ENCODE measurements at regions not wholly inside any gene's neighbourhood (a gene's known extent, or its start where the extent isn't known, plus 50 kb on each side); places are given as distances from the start of the nearest gene placed in this dataset.

GRCh38 chr6:80535914-80536565 is 429.6 kb downstream of the BCKDHB start:
- Histone ChIP-seq H3K4me3 (ENCODE audit: low read length in 2 of 2) (no peak overlapping the region), H4K8ac (ENCODE audit: low read depth, low read length) (no peak overlapping the region), H3K79me1 (ENCODE audit: low read depth, low read length) (no peaks in the 10 kb centered on the region), H2BK15ac (ENCODE audit: low read length) (no peak overlapping the region), H3K4ac (ENCODE audit: low read length) (no peak overlapping the region), H2BK120ac (ENCODE audit: low read depth, low read length) (no peak overlapping the region), H3K14ac (ENCODE audit: low read length) (no peak overlapping the region), H3K4me2 (ENCODE audit: insufficient read depth, low read length, poor library complexity, severe bottlenecking) (no peak overlapping the region), H3K23ac (ENCODE audit: low read depth, low read length, poor library complexity) (no peak overlapping the region), H3K27me3 (ENCODE audit: control insufficient read depth in 3 of 3, insufficient read depth in 3 of 3, low read depth in 1 of 3, low read length in 3 of 3) (no peaks in the 10 kb centered on the region), H3K4me1 (ENCODE audit: control insufficient read depth in 2 of 2, insufficient read depth in 1 of 2, low read depth in 1 of 2, low read length in 2 of 2) (no peaks in the 10 kb centered on the region), H3K36me3 (replicated peaks in 1 of 2; ENCODE audit: control insufficient read depth in 2 of 2, insufficient read depth in 2 of 2, low read length in 2 of 2) (no peaks in the 10 kb centered on the region), H3K27ac (replicated peaks; ENCODE audit: low read length) (no peak overlapping the region), H3K9ac (ENCODE audit: low read depth, low read length, poor library complexity) (no peak overlapping the region), H3K18ac (ENCODE audit: low read length) (no peak overlapping the region), H2AK5ac (ENCODE audit: low read depth, low read length) (no peak overlapping the region), H4K91ac (ENCODE audit: low read depth, low read length, poor library complexity) (no peak overlapping the region), H2BK12ac (ENCODE audit: low read length) (no peak overlapping the region), H2BK5ac (ENCODE audit: low read length) (no peak overlapping the region), H2AFZ (ENCODE audit: low read length) (no peak overlapping the region), H3K9me3 (replicated peaks in 1 of 2; ENCODE audit: control insufficient read depth in 2 of 2, insufficient read depth in 1 of 2, low read depth in 1 of 2, low read length in 2 of 2) (peaks cover 0 to 22% of the 10 kb centered on the region in 2 donors)
- no peak for DNase-seq (ENCODE audit: low spot score)
- WGBS, 2 donors (ENCODE audit: extremely low coverage in 2 of 2, insufficient read length in 2 of 2, insufficient replicate concordance in 1 of 2), result no CpG with 5 or more reads among the region's 1 CpG

GRCh38 chr6:80531681-80532619 is 425.5 kb downstream of the BCKDHB start:
- Histone ChIP-seq H3K14ac (ENCODE audit: low read length) (no peak overlapping the region), H3K4me3 (ENCODE audit: low read length in 2 of 2) (no peak overlapping the region), H4K8ac (ENCODE audit: low read depth, low read length) (no peak overlapping the region), H2BK12ac (ENCODE audit: low read length) (no peak overlapping the region), H2BK15ac (ENCODE audit: low read length) (no peak overlapping the region), H3K27ac (replicated peaks; ENCODE audit: low read length) (no peak overlapping the region), H2BK120ac (ENCODE audit: low read depth, low read length) (no peak overlapping the region), H3K9me3 (replicated peaks in 1 of 2; ENCODE audit: control insufficient read depth in 2 of 2, insufficient read depth in 1 of 2, low read depth in 1 of 2, low read length in 2 of 2) (peaks cover 0 to 21% of the 10 kb centered on the region in 2 donors), H3K9ac (ENCODE audit: low read depth, low read length, poor library complexity) (no peak overlapping the region), H3K23ac (ENCODE audit: low read depth, low read length, poor library complexity) (no peak overlapping the region), H3K79me1 (ENCODE audit: low read depth, low read length) (no peaks in the 10 kb centered on the region), H3K27me3 (ENCODE audit: control insufficient read depth in 3 of 3, insufficient read depth in 3 of 3, low read depth in 1 of 3, low read length in 3 of 3) (no peaks in the 10 kb centered on the region), H3K4me2 (ENCODE audit: insufficient read depth, low read length, poor library complexity, severe bottlenecking) (no peak overlapping the region), H4K91ac (ENCODE audit: low read depth, low read length, poor library complexity) (no peak overlapping the region), H3K36me3 (replicated peaks in 1 of 2; ENCODE audit: control insufficient read depth in 2 of 2, insufficient read depth in 2 of 2, low read length in 2 of 2) (no peaks in the 10 kb centered on the region), H3K18ac (ENCODE audit: low read length) (no peak overlapping the region), H2AK5ac (ENCODE audit: low read depth, low read length) (no peak overlapping the region), H2AFZ (ENCODE audit: low read length) (no peak overlapping the region), H2BK5ac (ENCODE audit: low read length) (no peak overlapping the region), H3K4ac (ENCODE audit: low read length) (no peak overlapping the region), H3K4me1 (ENCODE audit: control insufficient read depth in 2 of 2, insufficient read depth in 1 of 2, low read depth in 1 of 2, low read length in 2 of 2) (no peaks in the 10 kb centered on the region)
- DNase-seq (ENCODE audit: low spot score), result no peak
- WGBS, 2 donors (ENCODE audit: extremely low coverage in 2 of 2, insufficient read length in 2 of 2, insufficient replicate concordance in 1 of 2), result no CpG with 5 or more reads among the region's 4 CpGs

GRCh38 chr6:80530103-80530502 is 423.6 kb downstream of the BCKDHB start:
- Histone ChIP-seq H2AFZ (ENCODE audit: low read length) (no peak overlapping the region), H2BK15ac (ENCODE audit: low read length) (no peak overlapping the region), H3K27me3 (ENCODE audit: control insufficient read depth in 3 of 3, insufficient read depth in 3 of 3, low read depth in 1 of 3, low read length in 3 of 3) (no peaks in the 10 kb centered on the region), H2BK12ac (ENCODE audit: low read length) (no peak overlapping the region), H3K14ac (ENCODE audit: low read length) (no peak overlapping the region), H3K9ac (ENCODE audit: low read depth, low read length, poor library complexity) (no peak overlapping the region), H3K79me1 (ENCODE audit: low read depth, low read length) (no peaks in the 10 kb centered on the region), H4K8ac (ENCODE audit: low read depth, low read length) (no peak overlapping the region), H2BK5ac (ENCODE audit: low read length) (no peak overlapping the region), H3K18ac (ENCODE audit: low read length) (no peak overlapping the region), H4K91ac (ENCODE audit: low read depth, low read length, poor library complexity) (no peak overlapping the region), H3K4me3 (ENCODE audit: low read length in 2 of 2) (no peak overlapping the region), H3K4ac (ENCODE audit: low read length) (no peak overlapping the region), H3K4me2 (ENCODE audit: insufficient read depth, low read length, poor library complexity, severe bottlenecking) (no peak overlapping the region), H2AK5ac (ENCODE audit: low read depth, low read length) (no peak overlapping the region), H3K23ac (ENCODE audit: low read depth, low read length, poor library complexity) (no peak overlapping the region), H3K36me3 (replicated peaks in 1 of 2; ENCODE audit: control insufficient read depth in 2 of 2, insufficient read depth in 2 of 2, low read length in 2 of 2) (no peaks in the 10 kb centered on the region), H3K9me3 (replicated peaks in 1 of 2; ENCODE audit: control insufficient read depth in 2 of 2, insufficient read depth in 1 of 2, low read depth in 1 of 2, low read length in 2 of 2) (peaks cover 0 to 8% of the 10 kb centered on the region in 2 donors), H3K27ac (replicated peaks; ENCODE audit: low read length) (no peak overlapping the region), H2BK120ac (ENCODE audit: low read depth, low read length) (no peak overlapping the region), H3K4me1 (ENCODE audit: control insufficient read depth in 2 of 2, insufficient read depth in 1 of 2, low read depth in 1 of 2, low read length in 2 of 2) (no peaks in the 10 kb centered on the region)
- WGBS, 2 donors (ENCODE audit: extremely low coverage in 2 of 2, insufficient read length in 2 of 2, insufficient replicate concordance in 1 of 2), result no CpG with 5 or more reads among the region's 3 CpGs
- DNase-seq (ENCODE audit: low spot score), result no peak

- H4K8ac ChIP-seq (ENCODE audit: low read depth, low read length), result no peak overlapping the region
- H2BK120ac ChIP-seq (ENCODE audit: low read depth, low read length), result no peak overlapping the region
- no peaks in the 10 kb centered on the region for H3K9me3 ChIP-seq (replicated peaks in 1 of 2; ENCODE audit: control insufficient read depth in 2 of 2, insufficient read depth in 1 of 2, low read depth in 1 of 2, low read length in 2 of 2)
- H2BK15ac ChIP-seq (ENCODE audit: low read length), result no peak overlapping the region
- no peak overlapping the region for H3K27ac ChIP-seq (replicated peaks; ENCODE audit: low read length)
- H3K79me1 ChIP-seq (ENCODE audit: low read depth, low read length), result no peaks in the 10 kb centered on the region
- H3K9ac ChIP-seq (ENCODE audit: low read depth, low read length, poor library complexity), result no peak overlapping the region
- H3K23ac ChIP-seq (ENCODE audit: low read depth, low read length, poor library complexity), result no peak overlapping the region
- no peak overlapping the region for H3K18ac ChIP-seq (ENCODE audit: low read length)
- H3K4me2 ChIP-seq (ENCODE audit: insufficient read depth, low read length, poor library complexity, severe bottlenecking), result no peak overlapping the region
- DNase-seq (ENCODE audit: low spot score), result no peak
- H3K36me3 ChIP-seq (replicated peaks in 1 of 2; ENCODE audit: control insufficient read depth in 2 of 2, insufficient read depth in 2 of 2, low read length in 2 of 2), result no peaks in the 10 kb centered on the region
- no peak overlapping the region for H3K14ac ChIP-seq (ENCODE audit: low read length)
- no peaks in the 10 kb centered on the region for H3K27me3 ChIP-seq (ENCODE audit: control insufficient read depth in 3 of 3, insufficient read depth in 3 of 3, low read depth in 1 of 3, low read length in 3 of 3)
- no peak overlapping the region for H4K91ac ChIP-seq (ENCODE audit: low read depth, low read length, poor library complexity)
- H3K4ac ChIP-seq (ENCODE audit: low read length), result no peak overlapping the region
- H2BK5ac ChIP-seq (ENCODE audit: low read length), result no peak overlapping the region
- H3K4me1 ChIP-seq (ENCODE audit: control insufficient read depth in 2 of 2, insufficient read depth in 1 of 2, low read depth in 1 of 2, low read length in 2 of 2), result peaks cover 0 to 5% of the 10 kb centered on the region in 2 donors
- peak overlapping the region; percentile 16 for H2AFZ ChIP-seq (ENCODE audit: low read length)
- H3K4me3 ChIP-seq (ENCODE audit: low read length in 2 of 2), result no peak overlapping the region
- H2AK5ac ChIP-seq (ENCODE audit: low read depth, low read length), result no peak overlapping the region
- no peak overlapping the region for H2BK12ac ChIP-seq (ENCODE audit: low read length)
Measured at GRCh38 chr6:80528115-80528514, 421.6 kb downstream of the BCKDHB start.

All from neuronal stem cell (in vitro differentiated cells).